Adrenal gland (tissue), 9 donors: ENCODE measurements at regions not wholly inside any gene's neighbourhood (a gene's known extent, or its start where the extent isn't known, plus 50 kb on each side); places are given as distances from the start of the nearest gene placed in this dataset.

Experiments
- DNase-seq, 7 donors: peaks; one replicate each; pipeline ENCODE4 v3.0.0-alpha.2; 2019 to 2020
- H3K27ac ChIP-seq, 5 donors: fragments of 200-600 bp; sonication (generic) in 4 of 5; 1 replicate in 3 of 5; 2 replicates in 2 of 5; pipeline versions ENCODE4 v1.5.1 to v1.8.0; 2016 to 2020; ENCODE audit warnings: mild to moderate bottlenecking in 1 of 5
- H3K27me3 ChIP-seq: fragments of 200-600 bp; 2 replicates; pipeline ENCODE4 v1.8.0; 2021
- H3K36me3 ChIP-seq, 2 donors: fragments of 200-600 bp; replicated peaks in 1 of 2; 1 replicate in 1 of 2; 2 replicates in 1 of 2; pipeline versions ENCODE4 v1.5.1 to v1.8.0; 2018 to 2022
- H3K4me1 ChIP-seq, 2 donors: fragments of 200-600 bp; replicated peaks in 1 of 2; 1 replicate in 1 of 2; 2 replicates in 1 of 2; pipeline versions ENCODE4 v1.5.1 to v1.8.0; 2018 to 2021
- H3K4me3 ChIP-seq, 4 donors: fragments of 200-600 bp; sonication (generic) in 3 of 4; one replicate each; pipeline ENCODE4 v1.5.1; 2016 to 2018
- H3K9me3 ChIP-seq, 3 donors: fragments of 200-600 bp; sonication (generic) in 1 of 3; replicated peaks in 1 of 3; 1 replicate in 2 of 3; 2 replicates in 1 of 3; pipeline versions ENCODE4 v1.5.1 to v1.8.0; 2016 to 2021
- POLR2A ChIP-seq, 2 donors: fragments of 450-650 bp; IDR thresholded peaks; one replicate each; pipeline ENCODE4 v1.6.1; 2017; ENCODE audit warnings: antibody characterized with exemption in 2 of 2, mild to moderate bottlenecking in 2 of 2, moderate library complexity in 1 of 2
- WGBS, 4 donors: extraction: QIAGEN DNeasy Blood & Tissue Kit in 2 of 4; methylation state at CpG; one replicate each; pipeline versions ENCODE4 v1.1.5 to v1.1.7; 2013 to 2017; 5-methylcytosine and 5-hydroxymethylcytosine counted together
- intact Hi-C, 2 donors: fragments of 100-400 bp; cut with DNase I; formaldehyde crosslinking; loops; one replicate each; pipeline versions ENCODE4 v1.14.1 to v1.15.0; 2022 to 2023
- TF ChIP-seq, protein P1 (sequence below), 6 experiments: fragments of 450-650 bp in 4 of 6; fragments of 200-600 bp in 2 of 6; sonication (generic) in 1 of 6; IDR thresholded peaks; 1 replicate in 5 of 6; 2 replicates in 1 of 6; pipeline versions ENCODE4 v1.5.1 to v1.8.0; 2016 to 2021; ENCODE audit warnings: antibody characterized with exemption in 6 of 6, mild to moderate bottlenecking in 2 of 6, moderate library complexity in 1 of 6
- donor health status: healthy with polysubstance abuse.
- donor health status: Bipolar disorder and iron deficiency.
- donor health status: DM: yes; HTN: yes; CAD: no.
- donor health status: DM: no; HTN: no; CAD: no.
- donor health status: DM: no; HTN: no; CAD: no.

DNA sequence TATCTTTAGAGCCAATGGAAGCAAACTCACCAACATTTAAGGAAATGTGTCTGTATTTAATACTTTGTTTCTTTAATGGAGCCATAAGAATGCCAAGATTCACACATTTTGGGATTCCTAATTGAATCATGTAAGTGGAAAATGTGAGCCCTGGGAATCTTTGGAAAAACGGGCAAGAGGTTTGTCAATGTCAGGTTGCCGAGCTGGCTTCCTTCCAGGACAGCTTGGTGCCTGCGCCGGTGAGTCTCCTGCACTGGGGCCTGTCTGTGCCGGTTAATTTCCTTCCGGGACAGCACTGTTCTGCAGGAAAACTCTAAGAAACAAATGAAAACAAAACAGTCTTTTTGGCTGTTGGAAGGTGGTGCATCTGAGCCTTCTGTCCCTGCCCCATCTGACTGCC lies 210.6 kb downstream of the HAPSTR1 start:
- Histone ChIP-seq H3K9me3 (no peaks in the 10 kb centered on the region), H3K27ac (no peak overlapping the region), H3K4me1 (no peaks in the 10 kb centered on the region), H3K4me3 (no peak overlapping the region), H3K36me3 (no peaks in the 10 kb centered on the region), H3K27me3 (no peaks in the 10 kb centered on the region)
- 54 to 58% (median 56%) methylated on average over 6 of the region's 6 CpGs for WGBS, 4 donors
- intact Hi-C loops, result no loop called here
- peak in 4 of 7 donors; percentile 21 to 52 (median 30) for DNase-seq
- TF ChIP-seq, protein P1, sequence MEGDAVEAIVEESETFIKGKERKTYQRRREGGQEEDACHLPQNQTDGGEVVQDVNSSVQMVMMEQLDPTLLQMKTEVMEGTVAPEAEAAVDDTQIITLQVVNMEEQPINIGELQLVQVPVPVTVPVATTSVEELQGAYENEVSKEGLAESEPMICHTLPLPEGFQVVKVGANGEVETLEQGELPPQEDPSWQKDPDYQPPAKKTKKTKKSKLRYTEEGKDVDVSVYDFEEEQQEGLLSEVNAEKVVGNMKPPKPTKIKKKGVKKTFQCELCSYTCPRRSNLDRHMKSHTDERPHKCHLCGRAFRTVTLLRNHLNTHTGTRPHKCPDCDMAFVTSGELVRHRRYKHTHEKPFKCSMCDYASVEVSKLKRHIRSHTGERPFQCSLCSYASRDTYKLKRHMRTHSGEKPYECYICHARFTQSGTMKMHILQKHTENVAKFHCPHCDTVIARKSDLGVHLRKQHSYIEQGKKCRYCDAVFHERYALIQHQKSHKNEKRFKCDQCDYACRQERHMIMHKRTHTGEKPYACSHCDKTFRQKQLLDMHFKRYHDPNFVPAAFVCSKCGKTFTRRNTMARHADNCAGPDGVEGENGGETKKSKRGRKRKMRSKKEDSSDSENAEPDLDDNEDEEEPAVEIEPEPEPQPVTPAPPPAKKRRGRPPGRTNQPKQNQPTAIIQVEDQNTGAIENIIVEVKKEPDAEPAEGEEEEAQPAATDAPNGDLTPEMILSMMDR (IDR thresholded peaks at IDR 0.05), result no peak
- no peak for TF ChIP-seq POLR2A (IDR thresholded peaks at IDR 0.05)

DNA sequence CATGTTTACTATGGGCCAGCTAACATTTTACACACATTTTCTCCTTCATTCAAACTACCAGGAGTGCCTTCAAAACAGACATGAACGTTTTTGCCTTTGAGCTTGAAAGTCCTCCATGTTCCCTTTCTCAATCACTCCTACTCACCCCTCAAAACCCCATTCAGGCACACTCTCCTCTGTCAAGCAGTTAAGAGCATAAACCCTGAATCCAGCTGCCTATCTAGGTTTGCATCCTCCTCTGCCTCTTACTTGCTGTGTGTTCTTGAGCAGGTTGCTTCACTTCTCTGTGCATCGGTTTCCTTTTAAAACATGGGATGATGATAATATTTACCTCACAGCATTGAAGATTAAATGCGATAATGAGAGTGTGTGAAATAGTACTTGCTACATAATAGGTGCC lies 215.3 kb downstream of the HAPSTR1 start:
- intact Hi-C loops, result no loop called here
- Histone ChIP-seq H3K27ac (no peak overlapping the region), H3K4me1 (no peaks in the 10 kb centered on the region), H3K9me3 (no peaks in the 10 kb centered on the region), H3K27me3 (no peaks in the 10 kb centered on the region), H3K4me3 (no peak overlapping the region), H3K36me3 (no peaks in the 10 kb centered on the region)
- no peak for DNase-seq
- TF ChIP-seq POLR2A (IDR thresholded peaks at IDR 0.05), result no peak
- TF ChIP-seq, protein P1 (IDR thresholded peaks at IDR 0.05), result no peak
- 69 to 79% (median 75%) methylated on average over 3 of the region's 3 CpGs for WGBS, 4 donors

DNA sequence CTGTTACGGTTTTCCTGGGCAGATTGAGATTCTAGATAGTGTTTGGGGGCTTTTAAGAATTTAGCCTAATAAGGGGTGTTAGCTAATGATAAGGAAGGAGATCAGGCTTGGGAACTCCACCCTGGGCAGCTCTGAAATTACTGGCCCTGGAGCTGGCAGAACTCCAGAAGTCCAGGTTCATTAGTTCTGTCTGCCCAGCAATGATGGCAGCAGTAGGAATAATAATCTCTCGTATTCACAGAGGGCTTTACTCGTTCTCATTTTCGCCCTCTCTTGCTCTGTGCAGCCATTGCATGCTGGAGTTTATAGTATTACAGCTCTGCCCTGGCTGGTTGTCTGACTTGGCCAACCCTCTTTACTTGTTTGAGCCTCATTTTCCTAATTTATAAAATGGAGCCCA lies 216.0 kb downstream of the HAPSTR1 start:
- no peaks in the 10 kb centered on the region for H3K27me3 ChIP-seq
- H3K9me3 ChIP-seq, result no peaks in the 10 kb centered on the region
- intact Hi-C loops, result no loop called here
- H3K27ac ChIP-seq, result no peak overlapping the region
- no peak for DNase-seq
- H3K36me3 ChIP-seq, result no peaks in the 10 kb centered on the region
- TF ChIP-seq POLR2A (IDR thresholded peaks at IDR 0.05), result no peak
- TF ChIP-seq, protein P1 (IDR thresholded peaks at IDR 0.05), result no peak
- no peak overlapping the region for H3K4me3 ChIP-seq
- WGBS, 4 donors, result 64 to 73% (median 68%) methylated on average over 4 of the region's 4 CpGs
- no peaks in the 10 kb centered on the region for H3K4me1 ChIP-seq

DNA sequence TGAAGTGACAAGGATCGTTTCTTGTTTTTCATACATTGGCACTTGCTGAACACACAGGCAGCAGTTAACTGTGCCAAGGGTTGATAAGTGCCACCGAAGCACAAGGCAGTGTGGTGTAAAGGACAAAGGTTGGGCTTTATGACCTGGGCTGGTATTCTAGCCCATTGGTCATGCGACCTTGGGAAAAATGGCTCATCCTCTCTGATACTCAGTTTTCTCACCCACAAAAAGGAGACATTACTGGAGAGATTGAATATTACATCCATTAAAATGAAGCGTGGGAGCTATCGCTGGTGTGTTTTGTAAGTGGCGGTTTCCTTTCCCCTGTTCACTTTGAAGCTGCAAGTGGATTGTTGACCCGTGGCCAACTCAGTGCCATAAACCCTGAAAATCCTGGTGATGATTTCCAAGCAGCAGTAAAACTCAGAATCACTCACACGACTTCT lies 216.9 kb downstream of the HAPSTR1 start:
- H3K9me3 ChIP-seq, result no peaks in the 10 kb centered on the region
- WGBS, 4 donors, result 47 to 57% (median 49%) methylated on average over 8 of the region's 8 CpGs
- H3K4me1 ChIP-seq, result no peaks in the 10 kb centered on the region
- TF ChIP-seq POLR2A (IDR thresholded peaks at IDR 0.05), result no peak
- TF ChIP-seq, protein P1 (IDR thresholded peaks at IDR 0.05), result no peak
- no peaks in the 10 kb centered on the region for H3K36me3 ChIP-seq
- no peak overlapping the region for H3K27ac ChIP-seq
- peak in 5 of 7 donors; percentile 19 to 41 (median 27) for DNase-seq
- no peak overlapping the region for H3K4me3 ChIP-seq
- H3K27me3 ChIP-seq, result no peaks in the 10 kb centered on the region
- intact Hi-C loops, result no loop called here
